Islet precursor cell (in vitro differentiated cells): ENCODE measurements at regions not wholly inside any gene's neighbourhood (a gene's known extent, or its start where the extent isn't known, plus 50 kb on each side); places are given as distances from the start of the nearest gene placed in this dataset.
"Not testable (repeated sequence)": the region's sequence is repeated elsewhere in the genome, so short reads cannot be mapped to it uniquely, and the experiment has no call there.

Experiments
- DNase-seq: peaks from one replicate; pipeline ENCODE4 v3.0.0-alpha.2; 2018

- DNase-seq = no peak
Measured at GRCh38 chr7:15049157-15049556, 146.6 kb upstream of the DGKB start.

GRCh38 chr7:15046861-15047260, 144.3 kb upstream of the DGKB start:
- DNase-seq = no peak

- DNase-seq = no peak
Measured at GRCh38 chr7:15043931-15044330, 141.4 kb upstream of the DGKB start.

GRCh38 chr7:15042285-15043065, 139.9 kb upstream of the DGKB start:
- DNase-seq = no peak

GRCh38 chr7:15041226-15041625, 138.7 kb upstream of the DGKB start:
- DNase-seq = no peak

- no peak for DNase-seq
Measured at GRCh38 chr7:15035814-15036213, 133.3 kb upstream of the DGKB start.

GRCh38 chr7:15033039-15033438, 130.5 kb upstream of the DGKB start:
- DNase-seq = no peak

- DNase-seq = no peak
Measured at GRCh38 chr7:15018981-15019380, 116.4 kb upstream of the DGKB start.

GRCh38 chr7:15016766-15017165, 114.2 kb upstream of the DGKB start:
- DNase-seq = peak; percentile 60

GRCh38 chr7:15016315-15016667, 113.7 kb upstream of the DGKB start:
- no peak for DNase-seq

GRCh38 chr7:15015545-15016314, 113.2 kb upstream of the DGKB start:
- peak; percentile 70 for DNase-seq

GRCh38 chr7:15012135-15012534, 109.6 kb upstream of the DGKB start:
- no peak for DNase-seq

- no peak for DNase-seq
Measured at GRCh38 chr7:15011289-15011688, 108.7 kb upstream of the DGKB start.

GRCh38 chr7:15007507-15007906, 105.0 kb upstream of the DGKB start:
- peak; percentile 74 for DNase-seq

- DNase-seq = no peak
Measured at GRCh38 chr7:15005672-15006071, 103.1 kb upstream of the DGKB start.

GRCh38 chr7:15000157-15000556, 97.6 kb upstream of the DGKB start:
- DNase-seq = no peak

- DNase-seq = no peak
Measured at GRCh38 chr7:14999331-14999730, 96.8 kb upstream of the DGKB start.

GRCh38 chr7:14995774-14996173, 93.2 kb upstream of the DGKB start:
- no peak for DNase-seq

GRCh38 chr7:14988941-14989340, 86.4 kb upstream of the DGKB start:
- no peak for DNase-seq

GRCh38 chr7:14978687-14979086, 76.1 kb upstream of the DGKB start:
- DNase-seq = no peak

GRCh38 chr7:14974688-14975087, 72.1 kb upstream of the DGKB start:
- no peak for DNase-seq

GRCh38 chr7:14973712-14974428, 71.3 kb upstream of the DGKB start:
- DNase-seq = no peak

- not testable (repeated sequence) for DNase-seq
Measured at GRCh38 chr7:14971678-14972077, 69.1 kb upstream of the DGKB start.

- DNase-seq = not testable (repeated sequence)
Measured at GRCh38 chr7:14967376-14967775, 64.8 kb upstream of the DGKB start.
